ENCODE measurements at regions not wholly inside any gene's neighbourhood (a gene's known extent, or its start where the extent isn't known, plus 50 kb on each side); places are given as distances from the start of the nearest gene placed in this dataset.

DNA sequence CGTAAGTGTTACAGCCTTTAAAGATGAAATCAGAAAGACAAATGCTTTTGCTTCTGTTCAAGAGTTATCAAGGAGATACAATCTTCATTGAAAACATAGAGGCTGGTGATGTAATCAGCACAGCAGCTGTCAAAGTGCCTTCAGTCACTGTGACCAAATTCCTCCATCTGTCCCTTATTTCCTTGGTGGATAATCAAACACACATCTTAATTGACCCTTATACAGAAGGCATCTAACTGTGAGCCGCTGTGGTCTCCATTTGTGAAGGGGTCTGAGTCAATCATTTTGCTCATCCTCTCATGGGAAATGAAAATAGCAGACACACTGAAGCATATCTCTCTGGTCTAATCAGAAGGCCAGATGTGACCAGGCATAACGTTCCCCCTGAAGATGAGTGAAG is 130.1 kb upstream of the TLR4 start:
- TF ChIP-seq, protein P1, sequence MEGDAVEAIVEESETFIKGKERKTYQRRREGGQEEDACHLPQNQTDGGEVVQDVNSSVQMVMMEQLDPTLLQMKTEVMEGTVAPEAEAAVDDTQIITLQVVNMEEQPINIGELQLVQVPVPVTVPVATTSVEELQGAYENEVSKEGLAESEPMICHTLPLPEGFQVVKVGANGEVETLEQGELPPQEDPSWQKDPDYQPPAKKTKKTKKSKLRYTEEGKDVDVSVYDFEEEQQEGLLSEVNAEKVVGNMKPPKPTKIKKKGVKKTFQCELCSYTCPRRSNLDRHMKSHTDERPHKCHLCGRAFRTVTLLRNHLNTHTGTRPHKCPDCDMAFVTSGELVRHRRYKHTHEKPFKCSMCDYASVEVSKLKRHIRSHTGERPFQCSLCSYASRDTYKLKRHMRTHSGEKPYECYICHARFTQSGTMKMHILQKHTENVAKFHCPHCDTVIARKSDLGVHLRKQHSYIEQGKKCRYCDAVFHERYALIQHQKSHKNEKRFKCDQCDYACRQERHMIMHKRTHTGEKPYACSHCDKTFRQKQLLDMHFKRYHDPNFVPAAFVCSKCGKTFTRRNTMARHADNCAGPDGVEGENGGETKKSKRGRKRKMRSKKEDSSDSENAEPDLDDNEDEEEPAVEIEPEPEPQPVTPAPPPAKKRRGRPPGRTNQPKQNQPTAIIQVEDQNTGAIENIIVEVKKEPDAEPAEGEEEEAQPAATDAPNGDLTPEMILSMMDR (IDR thresholded peaks at IDR 0.05), result no peak
- no peak for TF ChIP-seq RFX5 (IDR thresholded peaks at IDR 0.05; ENCODE audit: low read length)
- no peak for TF ChIP-seq POLR2AphosphoS5 (IDR thresholded peaks at IDR 0.05; ENCODE audit: low read depth, low read length)
